HG03571 (cell line): ENCODE measurements at regions not wholly inside any gene's neighbourhood (a gene's known extent, or its start where the extent isn't known, plus 50 kb on each side); places are given as distances from the start of the nearest gene placed in this dataset.
"Not testable (repeated sequence)": the region's sequence is repeated elsewhere in the genome, so short reads cannot be mapped to it uniquely, and the experiment has no call there.

ENCODE experiments used
- ATAC-seq: cut with Tn5 transposase; IDR thresholded peaks from one replicate; pipeline ENCODE4 v1.9.1; 2021; ENCODE audit not compliant: unreplicated experiment

GRCh38 chr13:62473944-62474237 is 1058.2 kb upstream of the PCDH20 start:
- ATAC-seq, result no peak

GRCh38 chr13:62473190-62473943 is 1057.7 kb upstream of the PCDH20 start:
- no peak for ATAC-seq

GRCh38 chr13:62453761-62454160 is 1038.1 kb upstream of the PCDH20 start:
- no peak for ATAC-seq

DNA sequence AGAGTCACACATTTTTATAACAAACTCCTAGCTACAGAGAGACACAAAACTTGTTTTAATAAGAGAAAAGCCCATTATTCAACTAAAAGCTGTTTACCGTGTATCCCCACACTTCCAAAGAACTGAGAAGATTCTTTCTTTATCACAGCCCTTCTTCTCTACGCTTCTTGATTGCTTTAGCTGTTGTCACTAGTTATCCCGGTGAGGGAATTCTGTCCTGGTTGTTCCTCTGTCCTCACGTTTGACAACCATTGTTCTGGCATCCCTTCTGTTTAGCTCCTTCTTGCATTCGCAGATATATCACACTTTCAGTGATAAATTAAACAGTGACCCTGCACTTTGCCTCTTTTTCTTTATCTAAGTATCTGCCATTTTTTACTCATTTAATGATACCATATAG is 1035.1 kb upstream of the PCDH20 start:
- no peak for ATAC-seq

DNA sequence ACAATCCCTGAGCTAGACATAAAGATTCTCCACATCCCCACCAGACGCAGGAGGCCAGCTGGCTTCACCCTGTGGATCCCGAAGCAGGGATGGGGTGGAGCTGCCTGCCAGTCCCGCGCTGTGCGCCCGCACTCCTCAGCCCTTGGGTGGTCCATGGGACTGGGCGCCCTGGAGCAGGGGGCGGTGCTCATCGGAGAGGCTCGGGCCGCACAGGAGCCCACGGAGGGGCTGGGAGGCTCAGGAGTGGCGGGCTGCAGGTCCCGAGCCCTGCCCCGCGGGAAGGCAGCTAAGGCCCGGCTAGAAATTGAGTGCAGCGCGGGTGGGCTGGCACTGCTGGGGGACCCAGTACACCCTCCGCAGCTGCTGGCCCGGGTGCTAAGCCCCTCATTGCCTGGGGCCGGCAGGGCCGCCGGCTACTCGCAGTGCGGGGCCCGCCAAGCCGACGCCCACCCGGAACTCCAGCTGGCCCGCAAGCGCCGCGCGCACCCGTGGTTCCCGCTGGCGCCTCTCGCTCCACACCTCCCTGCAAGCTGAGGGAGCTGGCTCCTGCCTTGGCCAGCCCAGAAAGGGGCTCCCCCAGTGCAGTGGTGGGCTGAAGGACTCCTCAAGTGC is 1032.2 kb upstream of the PCDH20 start:
- ATAC-seq, result not testable (repeated sequence)

- ATAC-seq, result no peak
These were observed 1029.2 kb upstream of the PCDH20 start for GRCh38 chr13:62444805-62445204.

- ATAC-seq, result no peak
These were observed 1018.4 kb upstream of the PCDH20 start for GRCh38 chr13:62434081-62434480.

GRCh38 chr13:62433660-62434059 is 1018.0 kb upstream of the PCDH20 start:
- ATAC-seq, result no peak

DNA sequence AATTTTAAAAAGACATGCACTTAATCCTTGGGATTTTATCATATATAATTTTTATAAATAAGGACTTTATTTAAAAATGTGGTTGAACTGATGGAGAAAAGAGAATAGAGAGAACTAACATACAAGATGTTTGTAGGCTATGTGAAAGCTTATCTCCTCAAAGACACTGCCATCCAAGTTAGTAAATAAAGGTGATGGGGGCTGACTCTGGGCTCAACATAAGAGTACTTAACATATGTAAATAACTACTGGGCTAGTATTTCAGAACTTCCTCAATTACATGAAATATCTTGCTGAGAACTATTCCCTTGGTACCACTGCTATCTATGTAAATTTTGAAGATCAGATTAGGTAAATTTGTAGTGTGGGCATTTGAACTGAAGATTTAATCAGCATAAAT is 1017.3 kb upstream of the PCDH20 start:
- ATAC-seq, result no peak

DNA sequence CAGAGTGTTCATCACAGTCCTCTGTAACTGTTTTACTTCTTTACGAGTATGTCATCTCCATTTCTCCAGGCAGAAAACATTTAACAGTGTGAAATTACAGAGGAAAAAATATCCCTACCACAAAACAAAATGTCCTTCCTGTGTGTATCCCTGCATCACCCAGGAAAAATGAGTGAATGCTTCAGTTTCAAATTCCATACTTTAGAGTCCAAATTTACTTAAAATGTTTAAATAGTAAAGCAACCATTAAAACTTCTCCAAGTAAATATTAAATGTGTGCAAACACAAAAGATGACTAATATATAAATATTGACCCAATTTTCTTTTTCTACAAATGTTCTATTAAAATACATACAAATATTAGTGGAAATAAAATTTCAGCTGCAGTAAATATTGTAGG is 1016.6 kb upstream of the PCDH20 start:
- no peak for ATAC-seq

DNA sequence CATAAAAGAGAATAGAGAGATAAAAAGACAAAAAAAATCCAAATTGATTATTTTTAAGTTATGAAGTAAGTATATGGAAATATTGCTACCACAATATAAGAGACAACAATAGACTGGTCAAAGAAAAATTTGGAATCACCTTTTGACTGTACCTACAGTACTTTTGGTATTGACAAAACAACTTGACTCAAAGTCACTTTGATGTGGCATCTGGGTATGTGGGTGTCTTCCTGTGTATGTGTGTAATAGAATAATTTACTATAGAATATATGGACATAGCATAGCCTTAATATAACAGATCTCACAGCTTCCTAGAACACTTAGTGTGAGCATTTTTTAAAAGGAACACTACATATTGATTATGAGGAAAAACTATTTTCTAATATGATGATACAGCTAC is 1016.2 kb upstream of the PCDH20 start:
- ATAC-seq, result no peak

- no peak for ATAC-seq
These were observed 1003.2 kb upstream of the PCDH20 start for GRCh38 chr13:62418872-62419271.

DNA sequence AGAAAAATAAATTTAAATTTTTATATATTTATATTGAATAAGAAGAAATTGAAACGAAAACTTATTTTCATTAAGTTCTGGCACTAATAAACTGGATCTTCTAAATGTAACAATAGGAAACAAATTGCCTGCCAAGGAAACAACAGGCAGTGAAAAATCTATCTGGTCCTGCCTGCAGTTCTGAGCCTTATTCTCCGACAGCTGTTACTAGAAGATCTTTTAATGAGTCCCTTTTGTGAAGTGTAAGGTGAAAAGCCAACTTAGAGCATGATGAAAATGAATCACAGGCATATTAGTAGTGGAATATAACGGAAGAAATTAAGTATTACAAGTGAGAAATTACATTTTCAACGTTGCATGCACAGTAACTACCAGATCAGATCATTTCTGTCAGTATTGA is 1002.7 kb upstream of the PCDH20 start:
- no peak for ATAC-seq

- no peak for ATAC-seq
These were observed 992.2 kb upstream of the PCDH20 start for GRCh38 chr13:62407871-62408270.

DNA sequence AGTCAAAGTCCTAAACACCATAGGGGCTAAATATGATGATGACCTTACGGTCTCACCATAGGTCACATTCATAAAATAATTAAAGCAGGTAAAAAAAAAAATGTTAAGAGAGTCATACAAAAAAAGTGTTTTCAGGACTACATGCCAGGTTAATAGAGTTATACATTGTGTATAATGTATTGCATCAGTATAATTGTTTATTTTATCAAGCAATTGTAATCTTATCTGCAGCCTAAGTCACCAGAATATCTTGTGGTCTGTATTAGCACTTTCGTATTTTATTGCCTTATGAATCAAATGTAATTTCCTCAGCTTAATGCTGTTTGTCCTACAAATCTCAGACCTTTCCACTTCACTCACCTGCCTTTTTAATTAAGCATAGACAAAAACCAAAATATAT is 972.9 kb upstream of the PCDH20 start:
- ATAC-seq, result no peak

DNA sequence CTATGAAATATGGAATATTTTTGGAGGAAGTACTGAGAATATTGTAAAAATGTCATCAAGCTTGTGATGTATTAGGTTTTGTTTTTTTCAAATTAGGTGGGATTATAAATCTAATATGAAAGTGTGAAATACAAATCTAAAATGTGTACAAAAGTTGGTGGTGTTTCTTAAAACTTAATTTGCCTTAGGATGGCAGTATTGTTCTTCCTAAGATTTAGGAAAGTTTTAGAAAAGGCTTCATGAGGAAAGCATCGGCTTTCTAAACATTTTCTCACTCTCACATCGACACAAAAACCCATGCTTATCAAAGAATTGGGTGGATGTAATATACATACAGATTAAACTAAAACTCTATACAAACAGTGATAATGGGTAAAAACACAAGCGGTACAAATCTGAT is 972.0 kb upstream of the PCDH20 start:
- ATAC-seq, result no peak

GRCh38 chr13:62379241-62379640 is 963.6 kb upstream of the PCDH20 start:
- not testable (repeated sequence) for ATAC-seq

GRCh38 chr13:62377838-62378237 is 962.2 kb upstream of the PCDH20 start:
- ATAC-seq, result no peak

DNA sequence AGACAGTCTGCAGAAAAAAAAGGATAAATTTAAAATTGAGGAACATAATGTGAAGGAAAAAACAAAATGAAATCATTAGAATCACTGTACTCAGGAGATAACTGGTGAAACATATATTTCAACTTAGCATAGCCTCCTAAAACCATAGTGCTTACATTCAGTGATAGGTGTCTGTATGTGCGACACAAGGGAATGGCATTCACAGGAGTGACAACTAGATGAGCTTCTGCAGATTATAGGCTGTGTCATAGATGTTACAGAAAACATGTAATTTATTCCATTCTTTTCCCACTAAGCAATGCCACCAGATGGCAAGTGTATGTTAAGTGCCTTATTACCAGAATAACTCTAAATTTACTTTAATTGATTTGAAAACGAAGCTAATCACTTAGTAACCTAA is 960.0 kb upstream of the PCDH20 start:
- no peak for ATAC-seq

GRCh38 chr13:62371737-62372136 is 956.1 kb upstream of the PCDH20 start:
- ATAC-seq, result no peak

DNA sequence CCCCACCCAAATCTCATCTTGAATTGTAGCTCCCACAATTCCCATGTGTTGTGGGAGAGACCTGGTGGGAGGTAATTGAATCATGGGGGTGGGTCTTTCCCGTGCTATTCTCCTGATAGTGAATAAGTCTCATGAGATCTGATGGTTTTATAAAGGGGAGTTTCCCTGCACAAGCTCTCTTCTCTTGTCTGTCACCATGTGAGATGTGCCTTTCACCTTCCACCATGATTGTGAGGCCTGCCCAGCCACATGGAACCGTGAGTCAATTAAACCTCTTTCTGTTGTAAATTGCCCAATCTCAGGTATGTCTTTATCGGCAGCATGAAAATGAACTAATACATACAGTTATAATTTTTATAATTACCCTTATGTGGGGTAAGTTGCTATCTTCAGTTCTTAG is 952.3 kb upstream of the PCDH20 start:
- ATAC-seq, result not testable (repeated sequence)

- ATAC-seq, result no peak
These were observed 945.0 kb upstream of the PCDH20 start for GRCh38 chr13:62360609-62361008.

DNA sequence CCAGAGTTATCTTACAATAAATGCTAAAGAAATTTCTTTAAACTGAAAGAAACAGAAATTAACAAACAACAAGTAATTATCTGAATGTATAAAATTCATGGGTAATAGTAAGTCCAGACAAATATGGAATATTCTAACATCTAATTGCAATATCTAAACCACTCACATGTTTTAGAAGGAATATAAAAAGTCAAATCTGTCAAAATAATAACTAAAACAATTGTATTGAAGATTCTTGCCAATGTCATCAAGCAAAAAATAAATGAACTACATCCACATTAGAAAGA is 942.9 kb upstream of the PCDH20 start:
- no peak for ATAC-seq
